HT-29 (cell line): ENCODE measurements at regions not wholly inside any gene's neighbourhood (a gene's known extent, or its start where the extent isn't known, plus 50 kb on each side); places are given as distances from the start of the nearest gene placed in this dataset.
"Not testable (repeated sequence)": the region's sequence is repeated elsewhere in the genome, so short reads cannot be mapped to it uniquely, and the experiment has no call there.

Experiments used
- DNase-seq: peaks from one replicate; pipeline ENCODE4 v3.0.0-alpha.2; 2015; ENCODE audit warnings: low spot score

DNA sequence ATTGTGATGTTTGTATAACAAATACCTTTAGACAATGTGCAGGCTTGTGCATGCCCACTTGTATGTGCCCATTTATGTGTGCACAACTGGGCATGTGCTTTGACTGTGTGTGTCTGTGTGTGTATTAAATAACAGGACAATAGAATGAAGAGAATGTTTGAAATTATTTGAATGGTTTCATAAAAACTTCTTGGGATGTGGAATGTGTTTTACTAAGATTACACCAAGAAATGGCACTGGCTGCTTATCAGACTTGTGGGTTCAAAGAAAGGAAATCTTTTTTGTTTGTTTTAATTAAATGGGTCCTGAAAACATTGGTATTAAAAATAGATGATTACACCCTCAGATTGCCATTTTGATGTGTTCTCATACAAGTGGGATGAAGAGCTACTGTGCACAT is 191.6 kb upstream of the CCN2 start:
- no peak for DNase-seq

DNA sequence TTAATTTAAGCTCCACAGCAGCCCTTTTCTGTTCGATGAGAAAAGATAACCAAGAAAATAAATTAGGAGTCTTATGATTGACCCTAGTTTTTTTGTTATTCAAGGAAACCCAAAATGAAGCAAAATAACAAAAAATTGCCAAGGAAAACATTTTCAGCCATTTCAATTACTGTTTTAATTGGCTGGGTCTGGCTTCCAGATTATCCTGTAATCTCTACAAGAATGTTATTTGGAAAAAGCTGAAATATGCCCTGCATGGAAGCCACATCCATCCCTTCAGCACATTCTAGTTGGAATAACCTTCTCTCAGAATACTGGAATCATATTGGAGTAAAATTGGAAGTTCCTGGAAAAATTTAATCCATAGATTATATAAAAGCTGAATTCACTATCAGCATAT is 191.1 kb upstream of the CCN2 start:
- DNase-seq, result no peak

DNA sequence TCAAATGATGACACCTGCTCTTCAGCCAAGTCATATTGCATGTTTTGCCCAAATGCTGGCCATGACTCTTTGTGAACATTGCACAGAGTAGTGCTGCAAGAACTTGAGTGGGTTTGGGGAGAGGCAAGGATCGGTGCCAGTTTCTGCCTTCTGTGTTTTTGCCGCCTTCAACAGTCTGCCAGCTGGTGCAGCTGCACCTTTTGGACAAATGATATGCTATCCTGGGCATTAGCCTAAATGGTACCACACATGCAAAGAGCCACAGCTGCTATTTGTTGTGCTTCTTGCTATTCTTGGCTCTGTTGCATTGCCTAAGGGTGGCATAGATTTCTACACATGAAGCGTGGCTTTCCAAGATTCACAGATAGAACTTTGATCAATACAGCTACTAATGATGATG is 189.0 kb upstream of the CCN2 start:
- DNase-seq, result no peak

DNA sequence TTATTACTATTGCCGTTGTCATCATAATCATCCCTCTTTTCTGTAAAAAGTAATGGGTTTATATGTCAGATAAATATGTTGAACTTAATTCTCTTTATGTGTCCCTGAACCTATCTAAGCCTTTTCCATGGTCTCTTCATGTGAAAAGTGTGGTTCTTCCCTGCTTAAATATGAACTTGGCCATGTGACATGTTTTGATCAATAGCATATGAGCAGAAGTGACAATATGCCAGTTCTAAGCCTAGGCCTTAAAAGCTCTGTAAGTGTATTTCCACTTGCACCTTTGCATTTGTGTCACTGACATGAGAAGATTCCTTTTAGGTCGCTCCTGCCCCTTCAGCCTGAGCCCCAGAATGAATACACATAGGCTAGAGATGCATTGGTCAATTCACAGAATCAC is 188.4 kb upstream of the CCN2 start:
- DNase-seq, result no peak

DNA sequence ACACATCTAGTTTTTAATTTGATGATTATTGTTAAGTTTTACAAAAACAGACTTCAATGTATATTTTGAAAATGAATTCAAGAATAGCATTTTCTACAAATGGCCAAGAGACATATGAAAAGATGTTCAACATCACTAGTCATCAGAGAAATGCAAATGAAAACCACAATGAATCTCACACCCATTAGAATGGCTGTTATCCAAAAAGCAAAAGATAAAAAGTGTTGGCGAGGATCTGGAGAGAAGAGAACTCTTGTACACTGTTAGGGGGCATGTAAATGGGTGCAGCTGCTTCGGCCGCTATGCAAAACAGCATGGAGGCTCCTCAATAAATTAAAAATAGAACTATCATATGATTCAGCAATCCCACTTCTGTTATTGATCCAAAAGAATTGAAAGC is 185.8 kb upstream of the CCN2 start:
- DNase-seq, result no peak

DNA sequence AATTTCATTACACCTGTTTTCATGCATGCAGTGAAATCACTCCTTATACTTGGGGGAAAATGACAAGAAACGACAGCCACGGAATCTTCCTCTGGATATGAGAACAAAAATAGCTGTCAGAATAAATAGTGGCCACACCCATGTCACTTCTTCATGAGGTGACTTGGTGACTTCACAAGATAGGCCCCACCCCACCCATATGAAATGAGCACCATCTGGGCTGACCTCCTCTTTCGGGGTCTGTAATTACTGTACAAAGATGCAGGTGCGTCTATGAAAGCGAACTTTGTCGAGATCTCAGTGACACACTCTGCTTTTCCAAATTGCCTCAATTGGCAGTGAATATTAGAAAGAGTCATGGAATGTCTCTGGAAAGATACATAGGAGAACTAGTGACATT is 184.2 kb upstream of the CCN2 start:
- no peak for DNase-seq

DNA sequence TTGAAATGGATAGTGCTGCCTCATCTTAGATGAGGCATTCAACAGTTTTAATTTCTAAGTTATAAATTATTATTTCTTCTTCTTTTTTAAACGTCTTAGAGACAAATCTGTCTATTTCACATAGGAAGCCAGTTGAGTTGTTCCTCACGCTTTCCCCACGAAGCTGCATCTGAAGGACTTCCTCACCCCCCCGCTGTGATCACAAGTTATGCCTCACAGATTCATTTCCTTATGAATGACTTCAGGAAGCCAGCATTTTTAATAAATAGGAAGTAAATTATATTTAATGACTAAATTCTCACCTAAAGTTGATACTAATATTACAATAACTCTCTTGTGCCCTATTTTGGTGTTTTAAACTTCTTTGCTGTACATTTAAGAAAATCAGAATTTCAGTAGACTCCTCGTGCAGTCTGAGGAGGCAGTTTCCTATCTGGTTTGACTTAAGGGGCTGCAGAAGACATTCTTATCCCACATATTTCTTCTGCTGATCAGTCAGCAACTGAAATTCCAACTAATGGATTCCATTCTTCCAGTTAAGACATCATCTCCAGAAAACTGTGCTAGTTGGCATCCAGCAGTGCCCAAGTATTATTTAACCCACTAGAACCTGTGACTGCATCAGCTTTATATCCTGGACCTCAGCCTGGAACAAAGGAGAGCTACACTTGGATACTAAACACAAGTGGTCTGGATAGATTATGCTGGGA is 182.7 kb upstream of the CCN2 start:
- DNase-seq, result no peak

DNA sequence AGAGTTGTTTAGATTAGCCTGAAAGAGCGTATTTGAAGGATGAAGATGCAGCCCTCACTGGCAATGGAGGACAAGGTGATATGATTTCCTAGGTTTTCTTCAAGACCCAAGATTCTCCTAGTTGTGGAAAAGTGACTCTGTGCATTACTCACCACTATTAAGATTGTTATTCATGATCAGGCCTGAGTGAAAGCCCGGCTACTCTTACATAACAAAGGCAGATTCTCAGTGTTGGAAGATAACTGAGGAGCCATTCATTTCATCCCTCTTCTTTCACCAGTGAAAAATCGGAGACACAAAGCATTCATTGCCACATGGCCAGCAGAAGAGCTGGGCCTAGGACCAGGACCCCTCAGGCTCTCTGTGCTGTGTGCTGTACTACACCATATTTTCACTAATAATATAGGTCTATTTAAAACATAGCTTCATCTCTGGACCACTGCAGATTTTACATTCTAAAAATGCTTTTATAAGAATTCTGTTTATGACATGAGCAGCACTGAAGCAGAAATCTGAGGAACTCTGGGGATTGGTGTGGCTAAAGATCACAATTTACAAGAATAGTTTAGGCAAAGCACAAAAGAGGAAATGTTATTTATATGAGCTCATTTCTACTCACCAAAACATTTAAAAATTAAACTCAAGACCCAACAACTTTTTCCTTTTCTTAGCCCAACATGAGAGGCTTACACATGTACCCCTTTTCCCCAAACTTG is 181.9 kb upstream of the CCN2 start:
- DNase-seq, result no peak

DNA sequence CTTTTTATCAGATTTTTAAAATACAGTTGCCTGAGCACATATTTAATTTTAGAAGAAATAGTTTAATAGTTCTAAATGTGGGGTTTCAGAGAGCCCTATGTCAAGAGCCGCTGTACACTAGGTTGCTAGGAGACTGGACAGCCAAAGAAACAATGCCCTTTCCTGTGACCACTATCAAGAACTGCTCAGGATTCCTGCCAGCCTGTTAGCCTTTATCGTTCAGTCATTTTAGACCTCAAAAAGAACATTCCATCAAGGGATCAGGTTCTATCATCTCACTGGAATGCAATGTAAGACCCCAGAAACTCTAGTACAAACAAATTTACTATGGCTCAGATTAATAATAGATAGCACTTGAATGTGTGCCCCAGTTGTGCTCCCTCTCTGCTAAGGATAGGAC is 181.2 kb upstream of the CCN2 start:
- DNase-seq, result no peak

DNA sequence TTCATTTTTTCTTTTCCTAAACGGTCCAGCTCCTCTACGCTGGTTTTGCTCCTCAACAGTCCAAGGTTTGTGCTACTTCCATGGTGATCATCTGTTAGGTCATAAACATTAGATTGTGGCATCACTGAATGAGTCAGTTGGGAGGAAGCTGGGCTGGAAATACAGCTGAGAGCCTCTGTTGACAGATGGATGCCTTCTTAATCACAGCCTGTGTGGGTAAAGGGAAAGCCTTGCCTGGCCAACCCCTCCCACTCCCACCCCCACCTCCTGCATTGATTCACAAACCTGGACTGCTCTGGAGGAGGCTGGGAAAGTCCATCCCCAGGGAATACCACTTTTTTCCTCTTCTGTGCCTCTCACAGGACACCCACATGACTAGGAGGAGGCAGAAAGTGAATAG is 180.6 kb upstream of the CCN2 start:
- DNase-seq, result peak; percentile 61

DNA sequence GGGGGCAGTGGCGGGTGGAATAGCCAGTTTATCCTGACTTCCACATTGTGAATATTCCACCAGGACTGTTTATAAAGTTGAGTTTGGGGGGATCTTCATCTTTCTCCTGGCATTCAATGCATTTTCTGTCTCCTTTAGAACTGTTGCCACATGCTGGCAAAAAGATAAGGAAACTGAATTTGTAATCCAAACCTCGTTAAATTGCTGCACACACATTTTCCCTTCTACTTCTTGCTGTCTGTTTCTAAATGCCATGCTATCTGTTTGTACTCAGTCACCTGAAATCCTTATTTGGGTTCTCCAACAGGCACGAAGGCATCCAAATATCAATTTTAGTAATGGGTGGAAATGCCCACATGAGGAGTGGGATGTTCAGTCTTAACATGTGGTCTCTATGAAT is 180.2 kb upstream of the CCN2 start:
- no peak for DNase-seq

DNA sequence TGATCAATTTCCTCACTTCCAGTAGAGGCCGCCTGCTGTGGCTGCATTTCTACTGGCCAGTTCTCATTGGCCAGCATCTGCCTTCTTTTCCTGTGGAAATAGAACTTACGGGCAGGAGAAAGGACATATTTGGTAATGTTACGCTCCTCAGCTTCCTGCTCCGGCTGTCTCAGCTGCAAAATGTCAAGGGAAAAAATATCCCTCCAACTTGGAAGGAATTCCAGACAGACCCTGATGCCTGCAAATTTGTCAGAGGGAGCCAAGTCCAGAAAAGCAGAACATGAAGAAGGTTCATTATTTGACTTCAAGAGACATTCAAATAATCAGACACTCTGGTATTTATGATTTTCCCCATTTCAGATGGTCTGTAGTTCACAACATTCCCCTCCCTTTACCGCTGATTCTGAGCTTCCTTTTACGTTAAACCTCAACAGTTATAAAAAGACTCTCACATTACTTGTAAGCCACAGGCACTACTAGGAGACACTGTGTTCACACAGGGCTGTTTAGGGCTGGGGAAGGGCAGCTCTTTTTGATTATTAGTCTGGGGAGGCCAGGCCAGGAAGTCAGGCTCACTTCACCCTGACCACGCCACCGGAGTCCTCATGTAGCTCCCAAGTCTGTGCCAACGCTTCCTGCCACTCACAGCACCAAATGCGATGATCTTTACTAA is 179.6 kb upstream of the CCN2 start:
- DNase-seq, result no peak

DNA sequence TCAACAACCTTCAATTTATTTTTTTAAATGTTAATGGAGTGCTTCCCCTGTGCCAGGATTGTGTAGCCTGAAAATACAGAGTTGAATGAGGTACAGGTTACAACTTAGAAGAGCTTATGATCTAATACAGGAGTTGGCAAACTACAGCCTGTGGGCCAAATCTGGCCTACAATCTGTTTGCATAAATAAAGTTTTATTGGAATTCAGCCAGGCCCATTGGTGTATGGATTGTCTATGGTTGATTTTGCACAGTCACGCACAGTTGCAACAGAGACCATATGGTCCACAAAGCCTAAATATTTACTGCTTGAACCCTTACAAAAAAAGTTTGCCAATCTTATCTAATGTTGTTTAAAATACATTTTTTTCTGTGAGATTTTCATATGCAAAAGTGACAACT is 177.3 kb upstream of the CCN2 start:
- DNase-seq, result no peak

DNA sequence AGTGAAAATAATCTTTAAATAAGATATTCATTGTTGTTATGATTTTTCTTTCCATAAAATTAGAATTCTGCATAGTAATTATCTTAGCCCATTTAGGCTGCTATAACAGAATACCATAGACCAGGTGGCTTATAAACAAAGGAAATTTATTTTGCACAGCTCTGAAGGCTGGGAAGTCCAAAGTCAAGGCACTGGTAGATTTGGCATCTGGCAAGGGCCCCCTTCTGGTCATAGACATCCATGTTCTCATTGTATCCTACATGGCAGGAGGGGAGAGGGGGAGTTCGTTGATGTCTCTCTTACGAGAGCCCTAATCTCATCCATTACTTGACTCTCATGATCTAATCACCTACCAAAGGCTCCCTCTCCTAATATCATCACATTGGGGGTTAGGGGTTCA is 175.0 kb upstream of the CCN2 start:
- no peak for DNase-seq

DNA sequence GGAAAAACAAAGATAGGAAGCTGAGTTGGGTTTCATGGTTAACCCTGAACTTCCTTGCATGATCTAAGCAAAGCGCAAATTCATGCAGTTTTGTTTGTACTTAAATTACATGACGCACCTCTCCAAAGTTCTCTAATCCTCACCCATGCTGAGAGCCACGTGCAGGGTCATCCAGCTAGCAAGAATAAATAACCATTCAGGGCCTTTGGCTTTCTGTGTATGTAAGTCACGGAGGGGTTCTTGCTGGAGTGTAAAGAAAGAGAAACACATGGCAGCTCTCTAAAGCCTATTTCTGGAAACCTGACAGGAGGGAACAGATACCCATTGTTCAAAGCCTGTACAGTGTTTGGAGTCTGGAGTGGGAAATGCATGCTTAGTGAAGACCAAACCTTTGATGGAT is 171.7 kb upstream of the CCN2 start:
- DNase-seq, result no peak

DNA sequence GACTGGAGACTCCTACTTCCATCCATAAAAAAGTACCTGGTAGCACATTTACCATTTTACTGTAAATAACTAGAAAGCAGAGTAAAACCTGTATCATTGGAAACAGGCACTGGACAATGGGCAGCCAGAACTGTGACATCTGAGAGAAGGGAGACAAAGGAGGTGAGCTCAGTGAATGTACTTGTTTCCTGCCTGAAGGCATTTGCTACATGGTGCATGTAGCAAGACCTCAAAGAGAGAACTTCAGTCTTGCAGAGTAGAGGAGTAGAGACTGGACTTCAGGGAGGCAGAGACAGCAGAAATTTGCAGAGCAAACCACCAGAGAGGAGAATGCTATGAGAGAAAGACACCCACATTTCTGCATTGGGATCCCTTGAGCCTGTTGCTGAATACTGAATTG is 171.0 kb upstream of the CCN2 start:
- no peak for DNase-seq

DNA sequence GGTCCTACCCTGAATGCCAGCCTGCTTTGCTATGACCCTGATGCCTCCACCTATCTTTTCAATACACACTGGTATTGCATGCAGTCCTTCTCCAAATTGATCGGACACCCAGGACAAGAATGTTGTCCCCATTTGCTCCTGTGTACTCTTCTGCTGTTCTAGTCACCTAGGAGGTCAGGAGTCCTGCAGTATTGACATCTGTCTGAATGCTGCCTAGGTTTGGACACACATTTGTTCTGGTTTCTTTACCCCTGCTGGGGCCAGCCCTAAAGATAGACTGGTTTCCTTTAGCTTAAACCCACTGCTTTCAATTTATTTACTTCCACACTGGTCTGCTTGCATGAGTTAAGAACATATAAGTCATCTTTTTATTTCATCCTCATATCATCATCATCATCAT is 167.0 kb upstream of the CCN2 start:
- DNase-seq, result no peak

DNA sequence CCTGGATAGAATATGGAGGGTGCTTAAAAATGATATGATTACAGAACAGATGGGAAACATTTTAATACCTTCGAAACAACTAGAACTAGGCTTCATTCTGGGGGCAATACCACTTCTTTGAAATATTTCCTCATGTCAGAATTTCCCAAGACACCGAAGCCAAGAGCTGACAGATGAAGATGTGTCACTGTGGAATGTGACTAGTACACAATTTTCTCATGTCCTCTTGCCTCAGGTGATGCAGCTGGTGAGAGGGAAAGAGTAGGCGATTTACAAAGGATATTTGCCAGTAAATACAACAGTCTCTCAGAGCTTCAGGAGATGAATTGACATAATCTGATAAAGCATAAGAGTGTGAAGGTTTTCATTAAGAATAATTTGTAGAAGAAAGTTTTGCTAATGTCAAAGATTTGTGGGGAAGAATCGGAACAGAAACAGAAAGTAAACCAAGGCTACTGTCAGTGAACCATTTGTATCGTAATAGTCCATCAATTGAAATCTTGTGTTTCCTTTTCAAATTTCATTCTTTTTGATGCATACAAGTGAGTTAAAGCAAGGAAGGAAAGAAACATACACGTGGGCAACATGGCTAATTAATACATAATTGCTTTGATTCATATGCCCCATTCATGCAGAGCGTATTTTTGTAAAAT is 164.7 kb upstream of the CCN2 start:
- no peak for DNase-seq

DNA sequence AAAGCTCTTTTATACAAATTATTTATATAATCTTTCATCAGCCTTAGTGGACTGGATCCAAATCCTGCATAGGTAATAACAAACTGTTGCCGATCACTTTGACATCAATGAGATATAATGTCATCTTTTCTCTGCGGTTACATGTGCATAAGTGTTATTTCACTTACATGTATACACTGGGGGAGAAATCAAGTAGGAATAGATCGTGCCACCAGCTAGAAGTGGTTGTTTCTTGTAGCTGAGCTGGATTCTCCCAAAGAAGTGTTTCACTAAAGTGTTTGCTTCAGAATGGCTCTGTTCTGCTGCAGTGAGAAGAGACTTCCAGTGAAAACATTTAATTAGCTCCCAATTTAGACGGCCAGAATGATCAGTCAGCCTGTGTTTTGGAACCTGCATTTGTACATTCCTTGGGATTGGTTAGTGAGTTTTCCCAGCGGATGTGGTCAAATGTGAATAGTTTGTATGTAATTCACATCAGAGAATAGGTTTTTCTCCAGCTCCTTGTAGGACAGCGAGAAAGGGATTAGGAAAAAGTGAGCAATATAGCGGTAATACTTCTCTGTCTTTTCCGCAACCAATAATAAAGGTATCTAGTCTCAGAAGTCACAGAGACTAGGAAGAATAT is 163.1 kb upstream of the CCN2 start:
- DNase-seq, result no peak

DNA sequence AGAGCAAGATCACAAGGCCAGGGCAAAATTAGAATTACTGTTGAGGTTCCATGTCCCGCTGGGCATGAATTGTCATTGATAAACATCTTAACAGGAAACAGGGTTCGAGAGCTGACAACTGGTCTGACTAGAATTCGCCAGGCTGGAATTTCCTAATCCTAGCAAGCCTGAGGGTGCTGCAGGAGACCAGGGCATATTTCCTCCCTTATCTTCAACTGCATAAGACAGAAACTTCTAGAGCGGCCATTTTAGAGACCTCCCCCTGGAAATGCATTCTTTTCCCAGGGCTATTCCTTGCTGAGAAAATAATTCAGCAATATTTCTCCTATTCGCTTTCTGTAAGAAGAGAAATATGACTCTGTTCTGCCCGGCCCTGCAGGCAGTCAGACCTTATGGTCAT is 158.6 kb upstream of the CCN2 start:
- not testable (repeated sequence) for DNase-seq

DNA sequence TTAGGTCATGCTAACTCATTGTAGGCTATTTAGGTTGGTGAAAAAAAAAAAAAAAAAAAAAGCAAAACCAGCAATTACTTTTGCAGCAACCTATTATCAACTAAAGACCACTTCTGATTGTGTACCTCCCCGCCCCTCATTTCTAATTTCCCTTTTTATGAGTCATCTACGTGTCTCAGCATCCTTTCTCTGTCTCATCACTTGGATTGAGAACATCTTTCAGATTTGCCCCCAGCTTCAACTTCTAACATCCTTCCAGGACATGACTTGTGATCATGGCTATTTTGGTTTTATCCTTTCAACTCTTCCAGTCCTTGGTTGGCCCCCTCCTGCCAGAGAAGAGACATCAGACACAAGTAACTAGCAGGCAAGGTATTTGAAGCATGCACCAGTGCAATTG is 156.7 kb upstream of the CCN2 start:
- DNase-seq, result no peak

DNA sequence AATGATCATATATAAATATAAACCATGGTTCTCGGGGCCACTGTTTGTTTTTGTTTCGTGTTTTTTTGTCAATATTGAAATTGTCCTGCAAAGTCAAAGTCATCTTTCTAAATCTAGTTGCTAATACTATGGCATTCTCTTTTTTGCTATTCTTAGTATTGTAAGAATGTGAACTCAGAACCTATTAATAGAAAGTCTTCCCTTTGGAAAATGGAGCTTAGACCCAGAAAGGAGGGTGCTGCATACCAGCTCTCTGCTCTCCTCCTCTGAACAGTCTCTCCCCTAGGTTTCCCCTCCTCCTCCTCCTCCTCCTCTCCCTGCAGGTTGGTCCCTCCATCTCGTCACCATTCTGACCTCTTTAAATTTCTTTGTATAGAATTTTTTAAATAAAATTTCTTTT is 150.4 kb upstream of the CCN2 start:
- DNase-seq, result no peak
